ENCODE measurements at regions not wholly inside any gene's neighbourhood (a gene's known extent, or its start where the extent isn't known, plus 50 kb on each side); places are given as distances from the start of the nearest gene placed in this dataset.

DNA sequence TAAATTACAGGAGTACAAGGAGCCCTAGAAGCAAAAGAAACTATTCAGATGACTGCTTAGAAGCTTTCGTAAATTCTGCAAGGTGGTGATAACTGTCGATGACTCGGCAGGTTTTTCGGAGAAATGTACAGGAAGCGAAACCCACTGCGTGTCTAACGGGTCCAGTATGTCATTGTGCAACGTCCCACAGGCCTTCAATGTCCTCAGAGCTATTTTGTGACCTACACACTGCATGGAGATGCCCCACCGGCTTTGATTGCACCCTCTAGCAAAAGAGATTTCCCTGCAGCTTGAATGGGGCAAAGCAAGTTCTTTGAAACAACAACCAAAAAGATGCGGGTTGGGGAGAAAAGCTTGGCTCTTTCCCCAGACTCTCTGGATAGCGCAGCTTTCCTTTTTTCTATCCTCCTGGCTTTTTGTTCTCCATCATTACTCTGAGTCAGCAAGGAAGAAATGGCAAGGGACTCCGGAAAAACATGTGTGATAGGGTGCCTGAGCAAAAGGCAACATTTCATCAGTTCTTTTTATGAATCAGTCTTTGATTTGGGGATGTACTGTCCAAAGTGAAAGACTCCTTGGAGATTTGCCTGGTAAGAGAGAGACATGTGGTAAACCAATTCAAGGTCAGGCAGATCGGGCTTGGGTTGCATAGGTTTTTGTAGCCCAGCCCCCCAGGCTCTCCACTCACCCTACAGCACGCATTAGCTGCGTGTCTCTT lies 112.0 kb upstream of the TBL1X start:
- peak; percentile 53 for DNase-seq (ENCODE audit: low read depth)
- no peak overlapping the region; the same call in 1 of the 2 replicates for H3K4me3 ChIP-seq (ENCODE audit: control insufficient read depth, low read depth, low read length)
- no peak for TF ChIP-seq CTCF (IDR thresholded peaks at IDR 0.05; ENCODE audit: control insufficient read depth, insufficient read depth, low read depth, low read length, missing control alignments)

- DNase-seq (ENCODE audit: low read depth), result no peak
Measured at GRCh38 chrX:9354918-9355317, 109.9 kb upstream of the TBL1X start.

DNA sequence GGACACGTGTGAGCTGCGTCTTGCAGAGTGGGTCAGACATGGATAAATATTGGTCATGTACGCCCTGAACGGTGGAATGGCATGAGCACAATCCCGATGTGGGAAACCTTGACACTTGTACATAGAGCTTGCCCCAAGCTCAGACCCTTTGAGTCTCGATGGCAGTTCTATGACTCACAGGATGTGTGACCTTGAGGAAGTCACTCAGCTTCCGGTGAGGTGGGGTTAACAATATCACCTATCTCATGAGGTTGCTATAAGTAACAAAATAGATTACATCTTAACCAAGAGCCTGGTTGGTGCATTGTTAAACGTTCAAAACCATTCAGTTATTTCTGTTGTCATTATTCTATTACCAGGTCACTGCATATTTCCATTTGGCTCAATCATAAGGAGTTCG lies 109.1 kb upstream of the TBL1X start:
- no peak overlapping the region for H3K4me3 ChIP-seq (ENCODE audit: control insufficient read depth, low read depth, low read length)
- no peak for DNase-seq (ENCODE audit: low read depth)
- TF ChIP-seq CTCF (IDR thresholded peaks at IDR 0.05; ENCODE audit: control insufficient read depth, insufficient read depth, low read depth, low read length, missing control alignments), result no peak

More at GRCh38 chrX:9354918-9355317, 109.9 kb upstream of the TBL1X start:
- no peak overlapping the region for H3K4me3 ChIP-seq (ENCODE audit: control insufficient read depth, low read depth, low read length)
- no peak for TF ChIP-seq CTCF (IDR thresholded peaks at IDR 0.05; ENCODE audit: control insufficient read depth, insufficient read depth, low read depth, low read length, missing control alignments)

- no peak for DNase-seq (ENCODE audit: low read depth)
- no peak overlapping the region for H3K4me3 ChIP-seq (ENCODE audit: control insufficient read depth, low read depth, low read length)
- TF ChIP-seq CTCF (IDR thresholded peaks at IDR 0.05; ENCODE audit: control insufficient read depth, insufficient read depth, low read depth, low read length, missing control alignments), result no peak
Measured at GRCh38 chrX:9356846-9357245, 108.0 kb upstream of the TBL1X start.

- no peak for DNase-seq (ENCODE audit: low read depth)
- no peak overlapping the region for H3K4me3 ChIP-seq (ENCODE audit: control insufficient read depth, low read depth, low read length)
- no peak for TF ChIP-seq CTCF (IDR thresholded peaks at IDR 0.05; ENCODE audit: control insufficient read depth, insufficient read depth, low read depth, low read length, missing control alignments)
Measured at GRCh38 chrX:9357518-9358114, 107.2 kb upstream of the TBL1X start.

DNA sequence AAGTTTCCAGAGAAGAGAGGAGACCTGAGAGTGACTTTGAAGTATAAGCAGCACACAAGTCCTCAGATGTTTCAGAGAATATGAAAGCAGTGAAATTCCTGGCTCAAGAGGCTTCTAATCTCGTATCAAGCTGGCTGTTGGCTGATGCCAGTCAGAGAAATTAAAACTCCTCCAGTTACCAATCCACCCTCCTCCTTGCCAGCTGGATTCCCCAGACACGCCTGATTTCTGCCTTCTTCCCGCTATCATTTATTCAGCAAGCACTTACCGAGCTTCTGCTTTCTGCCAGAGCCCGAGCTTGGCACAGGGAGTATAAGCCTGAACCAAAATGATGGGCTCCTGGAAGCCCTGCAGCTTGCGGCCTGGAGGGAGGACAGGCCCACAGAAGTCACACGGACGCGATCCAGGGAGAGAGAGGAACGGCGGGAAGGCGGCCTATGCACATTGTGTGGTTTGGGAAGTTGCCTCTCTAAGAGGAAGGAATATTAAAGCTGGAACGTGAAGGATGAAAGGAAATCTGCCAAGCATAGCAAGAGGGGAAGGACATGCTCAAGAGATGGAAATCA lies 102.4 kb upstream of the TBL1X start:
- H3K4me3 ChIP-seq (ENCODE audit: control insufficient read depth, low read depth, low read length), result no peak overlapping the region
- no peak for TF ChIP-seq CTCF (IDR thresholded peaks at IDR 0.05; ENCODE audit: control insufficient read depth, insufficient read depth, low read depth, low read length, missing control alignments)
- no peak for DNase-seq (ENCODE audit: low read depth)

All from AG09309 (cell line).